GM23248 (cell line): ENCODE measurements at regions not wholly inside any gene's neighbourhood (a gene's known extent, or its start where the extent isn't known, plus 50 kb on each side); places are given as distances from the start of the nearest gene placed in this dataset.

Experiments
- DNase-seq: peaks from one replicate; pipeline ENCODE4 v3.0.0-alpha.2; 2015
- H2AFZ ChIP-seq: fragments of 200-600 bp; sonication (generic); 2 replicates; pipeline ENCODE4 v1.6.1; 2016; ENCODE audit warnings: antibody characterized with exemption
- H3F3A ChIP-seq: fragments of 200-600 bp; sonication (generic); 2 replicates; pipeline ENCODE4 v1.6.1; 2016; ENCODE audit warnings: mild to moderate bottlenecking, antibody characterized with exemption, mixed run types; ENCODE audit not compliant: insufficient read depth
- H3K27ac ChIP-seq: fragments of 200-600 bp; sonication (generic); 2 replicates; pipeline ENCODE4 v1.5.1; 2016; ENCODE audit warnings: mild to moderate bottlenecking
- H3K27me3 ChIP-seq: fragments of 200-600 bp; sonication (generic); replicated peaks from 2 replicates; pipeline ENCODE4 v1.6.1; 2016; ENCODE audit warnings: mild to moderate bottlenecking; ENCODE audit not compliant: insufficient read depth
- H3K36me3 ChIP-seq: fragments of 200-600 bp; sonication (generic); 2 replicates; pipeline ENCODE4 v1.6.1; 2016; ENCODE audit warnings: low read depth, mild to moderate bottlenecking
- H3K4me1 ChIP-seq: fragments of 200-600 bp; sonication (generic); 2 replicates; pipeline ENCODE4 v1.6.1; 2016; ENCODE audit warnings: mild to moderate bottlenecking; ENCODE audit not compliant: insufficient read depth
- H3K4me2 ChIP-seq: fragments of 200-600 bp; sonication (generic); one replicate; pipeline ENCODE4 v1.6.1; 2016; ENCODE audit warnings: mild to moderate bottlenecking; ENCODE audit not compliant: unreplicated experiment
- H3K4me3 ChIP-seq: fragments of 200-600 bp; sonication (generic); 2 replicates; pipeline ENCODE4 v1.5.1; 2016; ENCODE audit warnings: mild to moderate bottlenecking
- H3K79me2 ChIP-seq: fragments of 200-600 bp; sonication (generic); 2 replicates; pipeline ENCODE4 v1.6.1; 2016; ENCODE audit warnings: mild to moderate bottlenecking; ENCODE audit not compliant: insufficient read depth
- H3K9ac ChIP-seq: fragments of 200-600 bp; sonication (generic); 2 replicates; pipeline ENCODE4 v1.6.1; 2016; ENCODE audit warnings: mild to moderate bottlenecking
- H3K9me2 ChIP-seq: fragments of 200-600 bp; sonication (generic); 2 replicates; pipeline ENCODE4 v1.6.1; 2016; ENCODE audit warnings: mixed run types, mild to moderate bottlenecking, moderate library complexity; ENCODE audit not compliant: insufficient read depth
- H3K9me3 ChIP-seq: fragments of 200-600 bp; sonication (generic); one replicate; pipeline ENCODE4 v1.6.1; 2017; ENCODE audit warnings: low read depth
- H4K20me1 ChIP-seq: fragments of 200-600 bp; sonication (generic); 2 replicates; pipeline ENCODE4 v1.6.0; 2016; ENCODE audit not compliant: insufficient read depth
- EZH2 ChIP-seq: fragments of 200-600 bp; sonication (generic); IDR thresholded peaks from 2 replicates; pipeline ENCODE4 v1.6.1; 2018; ENCODE audit warnings: antibody characterized with exemption, mild to moderate bottlenecking; ENCODE audit not compliant: insufficient read depth, poor library complexity, severe bottlenecking
- EZH2phosphoT487 ChIP-seq: fragments of 200-600 bp; sonication (generic); IDR thresholded peaks from 2 replicates; pipeline ENCODE4 v1.6.1; 2018; ENCODE audit warnings: antibody characterized with exemption, moderate library complexity, mild to moderate bottlenecking, low read depth; ENCODE audit not compliant: insufficient read depth
- WGBS, 2 experiments: methylation state at CpG; one replicate each; pipeline ENCODE4 v1.1.6; 2015 to 2017; ENCODE audit warnings: low lambda C conversion rate in 2 of 2, low coverage in 1 of 2; ENCODE audit errors: missing lambda C conversion rate in 2 of 2; 5-methylcytosine and 5-hydroxymethylcytosine counted together
- in situ Hi-C: fragments of 300-500 bp; cut with MboI; formaldehyde crosslinking; loops from 2 replicates; pipeline ENCODE4 v1.15.0; 2020

- no peaks in the 10 kb centered on the region for H3F3A ChIP-seq
- WGBS, 2 experiments = 0 to 2% methylated on average over 3 of the region's 3 CpGs
- in situ Hi-C loops = no loop called here
Observed at GRCh38 chr11:79538775-79539174, 97.9 kb upstream of the TENM4 start.

GRCh38 chr11:79536155-79536917, 95.5 kb upstream of the TENM4 start:
- Histone ChIP-seq H3K4me1 (no peaks in the 10 kb centered on the region), H3K9me3 (no peaks in the 10 kb centered on the region), H3K9me2 (no peaks in the 10 kb centered on the region), H3K4me3 (no peak overlapping the region), H2AFZ (no peak overlapping the region), H3K4me2 (no peak overlapping the region), H3K27me3 (no peaks in the 10 kb centered on the region), H4K20me1 (no peaks in the 10 kb centered on the region), H3K27ac (no peak overlapping the region), H3K36me3 (no peaks in the 10 kb centered on the region), H3F3A (no peaks in the 10 kb centered on the region), H3K79me2 (no peaks in the 10 kb centered on the region), H3K9ac (no peak overlapping the region)
- no peak for TF ChIP-seq EZH2
- TF ChIP-seq EZH2phosphoT487 = no peak
- in situ Hi-C loops = no loop called here
- DNase-seq = no peak
- 26 to 28% methylated on average over 5 of the region's 5 CpGs for WGBS, 2 experiments

More at GRCh38 chr11:79538775-79539174, 97.9 kb upstream of the TENM4 start:
- no peaks in the 10 kb centered on the region for H4K20me1 ChIP-seq
- H2AFZ ChIP-seq = no peak overlapping the region
- TF ChIP-seq EZH2phosphoT487 (no peak), EZH2 (no peak)
- no peak overlapping the region for H3K4me3 ChIP-seq
- H3K36me3 ChIP-seq = no peaks in the 10 kb centered on the region
- H3K9me2 ChIP-seq = no peaks in the 10 kb centered on the region
- no peaks in the 10 kb centered on the region for H3K9me3 ChIP-seq
- no peak for DNase-seq
- H3K4me2 ChIP-seq = no peak overlapping the region
- no peak overlapping the region for H3K9ac ChIP-seq
- no peaks in the 10 kb centered on the region for H3K27me3 ChIP-seq
- no peak overlapping the region for H3K27ac ChIP-seq
- no peaks in the 10 kb centered on the region for H3K79me2 ChIP-seq
- H3K4me1 ChIP-seq = no peaks in the 10 kb centered on the region

- no peak overlapping the region for H3K9ac ChIP-seq
- no peaks in the 10 kb centered on the region for H3K9me3 ChIP-seq
- no peak overlapping the region for H2AFZ ChIP-seq
- no peaks in the 10 kb centered on the region for H3K4me1 ChIP-seq
- no peaks in the 10 kb centered on the region for H3K79me2 ChIP-seq
- 8 to 14% methylated on average over 1 of the region's 1 CpG for WGBS, 2 experiments
- H3K27ac ChIP-seq = no peak overlapping the region
- H3K36me3 ChIP-seq = no peaks in the 10 kb centered on the region
- no peaks in the 10 kb centered on the region for H3K9me2 ChIP-seq
- H3K4me3 ChIP-seq = no peak overlapping the region
- TF ChIP-seq EZH2 (no peak), EZH2phosphoT487 (no peak)
- H3K4me2 ChIP-seq = no peak overlapping the region
- no peaks in the 10 kb centered on the region for H3F3A ChIP-seq
- in situ Hi-C loops = no loop called here
- DNase-seq = no peak
- H4K20me1 ChIP-seq = no peaks in the 10 kb centered on the region
- no peaks in the 10 kb centered on the region for H3K27me3 ChIP-seq
Observed at GRCh38 chr11:79535606-79536005, 94.8 kb upstream of the TENM4 start.

- no peak overlapping the region for H3K27ac ChIP-seq
- H3K4me3 ChIP-seq = no peak overlapping the region
- H3K9ac ChIP-seq = no peak overlapping the region
- in situ Hi-C loops = no loop called here
- H3K4me1 ChIP-seq = no peaks in the 10 kb centered on the region
- H3K79me2 ChIP-seq = no peaks in the 10 kb centered on the region
- DNase-seq = no peak
- no peaks in the 10 kb centered on the region for H3K9me2 ChIP-seq
- TF ChIP-seq EZH2 = no peak
- TF ChIP-seq EZH2phosphoT487 = no peak
- no peak overlapping the region for H2AFZ ChIP-seq
- no peaks in the 10 kb centered on the region for H4K20me1 ChIP-seq
- H3K9me3 ChIP-seq = no peaks in the 10 kb centered on the region
- no peaks in the 10 kb centered on the region for H3K27me3 ChIP-seq
- no peak overlapping the region for H3K4me2 ChIP-seq
- H3F3A ChIP-seq = no peaks in the 10 kb centered on the region
- no peaks in the 10 kb centered on the region for H3K36me3 ChIP-seq
Observed at GRCh38 chr11:79525257-79525656, 84.4 kb upstream of the TENM4 start.
